Endothelial cell of umbilical vein (primary cell): ENCODE measurements at regions not wholly inside any gene's neighbourhood (a gene's known extent, or its start where the extent isn't known, plus 50 kb on each side); places are given as distances from the start of the nearest gene placed in this dataset.

ENCODE experiments used
- CTCF ChIP-seq, 2 donors: IDR thresholded peaks; 1 replicate in 1 of 2; 2 replicates in 1 of 2; pipeline ENCODE4 v1.5.1; 2011; ENCODE audit warnings: low read length in 2 of 2, mild to moderate bottlenecking in 2 of 2, moderate library complexity in 2 of 2, control low read depth in 1 of 2, inconsistent platforms in 1 of 2, low read depth in 1 of 2; ENCODE audit not compliant: insufficient read depth in 1 of 2; ENCODE audit errors: extremely low read depth in 1 of 2
- EZH2 ChIP-seq: IDR thresholded peaks from 2 replicates; pipeline ENCODE4 v1.6.1; 2012; ENCODE audit warnings: borderline replicate concordance, low read depth, mild to moderate bottlenecking, moderate library complexity, low read length, inconsistent platforms; ENCODE audit not compliant: severe bottlenecking
- FOS ChIP-seq: IDR thresholded peaks from 2 replicates; pipeline ENCODE4 v1.6.1; 2011; ENCODE audit warnings: mild to moderate bottlenecking, low read length, moderate library complexity, borderline replicate concordance; ENCODE audit not compliant: insufficient read depth
- JUN ChIP-seq: IDR thresholded peaks from 2 replicates; pipeline ENCODE4 v1.6.1; 2011; ENCODE audit warnings: borderline replicate concordance, low read depth; ENCODE audit not compliant: insufficient read length, insufficient read depth
- MAX ChIP-seq: IDR thresholded peaks from 2 replicates; pipeline ENCODE4 v1.6.1; 2011; ENCODE audit not compliant: insufficient read depth, insufficient read length
- POLR2A ChIP-seq: IDR thresholded peaks from 2 replicates; pipeline ENCODE4 v1.6.1; 2012; ENCODE audit warnings: low read depth, mild to moderate bottlenecking, control low read depth, low read length
- POLR2AphosphoS5 ChIP-seq: IDR thresholded peaks from 2 replicates; pipeline ENCODE4 v1.6.1; 2012; ENCODE audit warnings: low read depth, mild to moderate bottlenecking, control low read depth, low read length, moderate library complexity; ENCODE audit not compliant: insufficient read depth

DNA sequence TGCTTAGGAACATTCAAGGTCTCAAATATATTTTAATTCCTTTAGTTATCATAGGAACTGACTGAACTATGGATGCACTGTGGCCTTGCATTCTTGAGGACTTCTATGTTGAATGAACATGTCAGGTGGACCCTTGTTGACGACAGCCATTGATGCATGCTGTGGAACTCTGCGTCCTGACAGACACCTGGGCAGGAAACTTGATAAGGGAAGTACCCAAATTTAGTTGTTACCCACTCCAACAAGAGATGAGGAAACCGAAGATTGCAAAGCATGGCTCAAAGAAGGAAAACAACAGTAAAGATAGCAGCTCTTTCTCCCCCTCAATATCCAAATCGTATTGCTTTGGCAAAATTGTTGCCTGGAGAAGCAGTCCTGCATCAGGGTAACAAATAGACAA lies 540.0 kb upstream of the NR3C2 start:
- TF ChIP-seq CTCF (IDR thresholded peaks at IDR 0.05; ENCODE audit: extremely low read depth in 1 of 2, insufficient read depth in 1 of 2, low read depth in 1 of 2, low read length in 2 of 2): no peak
- TF ChIP-seq EZH2: no peak
- TF ChIP-seq POLR2A: no peak
- no peak for TF ChIP-seq MAX
- no peak for TF ChIP-seq POLR2AphosphoS5
- TF ChIP-seq JUN: no peak
- no peak for TF ChIP-seq FOS
